GM12891 (cell line): ENCODE measurements at regions not wholly inside any gene's neighbourhood (a gene's known extent, or its start where the extent isn't known, plus 50 kb on each side); places are given as distances from the start of the nearest gene placed in this dataset.
A peak's percentile ranks its signal among the peaks of the same experiment; 100 is the strongest.

Experiments
- DNase-seq: peaks from one replicate; pipeline ENCODE4 v3.0.0; 2011; ENCODE audit warnings: low spot score; ENCODE audit not compliant: insufficient read length
- FAIRE-seq: peaks from 2 replicates; lab custom pipeline; 2011; peaks lifted over from hg19 to GRCh38; lab: Jason Lieb, UNC
- PAX5 ChIP-seq: IDR thresholded peaks from 2 replicates; pipeline ENCODE4 v1.6.1; 2011; ENCODE audit warnings: low read length, moderate library complexity, mild to moderate bottlenecking; ENCODE audit not compliant: insufficient read depth, severe bottlenecking
- POLR2A ChIP-seq: IDR thresholded peaks from 2 replicates; pipeline ENCODE4 v1.6.1; 2011; ENCODE audit warnings: low read depth, low read length, control low read depth
- POLR2AphosphoS5 ChIP-seq: IDR thresholded peaks from 2 replicates; pipeline ENCODE4 v1.6.1; 2011; ENCODE audit warnings: low read depth, low read length, control low read depth
- POU2F2 ChIP-seq: IDR thresholded peaks from 2 replicates; pipeline ENCODE4 v1.6.1; 2011; ENCODE audit warnings: low read depth, mild to moderate bottlenecking, control low read depth, low read length, moderate library complexity
- SPI1 ChIP-seq: IDR thresholded peaks from 2 replicates; pipeline ENCODE4 v1.6.1; 2011; ENCODE audit warnings: low read depth, low read length, control low read depth
- TAF1 ChIP-seq: IDR thresholded peaks from 2 replicates; pipeline ENCODE4 v1.6.1; 2011; ENCODE audit warnings: low read depth, low read length, control low read depth

- FAIRE-seq (no peak), DNase-seq (no peak)
- no peak for TF ChIP-seq SPI1
- no peak for TF ChIP-seq POLR2A
- TF ChIP-seq TAF1 = no peak
- no peak for TF ChIP-seq PAX5
- no peak for TF ChIP-seq POLR2AphosphoS5
- TF ChIP-seq POU2F2 = no peak
Measured at GRCh38 chr3:10743366-10744097, 72.5 kb upstream of the SLC6A11 start.

GRCh38 chr3:10744098-10744465, 71.9 kb upstream of the SLC6A11 start:
- TF ChIP-seq SPI1 = no peak
- TF ChIP-seq POLR2A = no peak
- TF ChIP-seq POU2F2 = no peak
- TF ChIP-seq TAF1 = no peak
- no peak for TF ChIP-seq PAX5
- TF ChIP-seq POLR2AphosphoS5 = no peak
- DNase-seq = no peak
- FAIRE-seq = no peak

GRCh38 chr3:10745392-10745791, 70.6 kb upstream of the SLC6A11 start:
- DNase-seq (no peak), FAIRE-seq (no peak)
- no peak for TF ChIP-seq SPI1
- TF ChIP-seq POLR2AphosphoS5 = no peak
- no peak for TF ChIP-seq POU2F2
- TF ChIP-seq PAX5 = no peak
- no peak for TF ChIP-seq TAF1
- TF ChIP-seq POLR2A = no peak

GRCh38 chr3:10746001-10746400, 70.0 kb upstream of the SLC6A11 start:
- TF ChIP-seq SPI1 = peak; percentile 27; the same call in 1 of the 2 replicates
- TF ChIP-seq TAF1 = no peak
- DNase-seq (no peak), FAIRE-seq (no peak)

GRCh38 chr3:10746684-10747083, 69.3 kb upstream of the SLC6A11 start:
- DNase-seq = no peak
- FAIRE-seq = no peak

GRCh38 chr3:10747341-10747740, 68.7 kb upstream of the SLC6A11 start:
- FAIRE-seq = no peak
- no peak for DNase-seq
- TF ChIP-seq POLR2A (no peak), POLR2AphosphoS5 (no peak), SPI1 (no peak), PAX5 (no peak), TAF1 (no peak), POU2F2 (no peak)

More at GRCh38 chr3:10746684-10747083, 69.3 kb upstream of the SLC6A11 start:
- TF ChIP-seq POU2F2 (no peak), SPI1 (no peak), PAX5 (no peak)

- no peak for FAIRE-seq
- TF ChIP-seq POU2F2 (no peak), SPI1 (no peak), TAF1 (no peak), POLR2A (no peak), PAX5 (no peak), POLR2AphosphoS5 (no peak)
- DNase-seq = no peak
Measured at GRCh38 chr3:10748040-10748439, 68.0 kb upstream of the SLC6A11 start.

GRCh38 chr3:10753964-10754363, 62.1 kb upstream of the SLC6A11 start:
- TF ChIP-seq POU2F2 (no peak), SPI1 (no peak), POLR2AphosphoS5 (no peak), POLR2A (no peak), TAF1 (no peak), PAX5 (no peak)
- no peak for FAIRE-seq
- no peak for DNase-seq

GRCh38 chr3:10756546-10756945, 59.5 kb upstream of the SLC6A11 start:
- TF ChIP-seq TAF1 (no peak), SPI1 (no peak), POLR2A (no peak)
- FAIRE-seq (no peak), DNase-seq (no peak)

- TF ChIP-seq POLR2A = no peak
- no peak for DNase-seq
Measured at GRCh38 chr3:10757021-10757820, 58.8 kb upstream of the SLC6A11 start.

GRCh38 chr3:10757821-10758130, 58.3 kb upstream of the SLC6A11 start:
- FAIRE-seq = no peak
- TF ChIP-seq POLR2A = no peak
- no peak for TF ChIP-seq POLR2AphosphoS5
- no peak for TF ChIP-seq TAF1
- no peak for TF ChIP-seq SPI1
- no peak for TF ChIP-seq PAX5
- TF ChIP-seq POU2F2 = no peak

More at GRCh38 chr3:10757021-10757820, 58.8 kb upstream of the SLC6A11 start:
- FAIRE-seq = no peak

More at GRCh38 chr3:10757821-10758130, 58.3 kb upstream of the SLC6A11 start:
- no peak for DNase-seq
